NB4 (cell line): ENCODE measurements at regions not wholly inside any gene's neighbourhood (a gene's known extent, or its start where the extent isn't known, plus 50 kb on each side); places are given as distances from the start of the nearest gene placed in this dataset.

ENCODE experiments used
- CTCF ChIP-seq: IDR thresholded peaks from one replicate; pipeline ENCODE4 v1.5.1; 2012; ENCODE audit warnings: low read depth, low read length
- MAX ChIP-seq: IDR thresholded peaks from 2 replicates; pipeline ENCODE4 v1.6.1; 2011; ENCODE audit warnings: low read depth, low read length
- MYC ChIP-seq: IDR thresholded peaks from 2 replicates; pipeline ENCODE4 v1.6.1; 2011; ENCODE audit warnings: low read depth, low read length
- POLR2A ChIP-seq: IDR thresholded peaks from 2 replicates; pipeline ENCODE4 v1.6.1; 2011; ENCODE audit warnings: mild to moderate bottlenecking; ENCODE audit not compliant: insufficient read length; ENCODE audit errors: extremely low read depth

GRCh38 chr3:81068546-81068945, 692.9 kb downstream of the GBE1 start:
- TF ChIP-seq CTCF = no peak
- TF ChIP-seq POLR2A = no peak
- no peak for TF ChIP-seq MAX
- no peak for TF ChIP-seq MYC
